DOHH2 (cell line): ENCODE measurements at regions not wholly inside any gene's neighbourhood (a gene's known extent, or its start where the extent isn't known, plus 50 kb on each side); places are given as distances from the start of the nearest gene placed in this dataset.

Source experiments
- H3F3A ChIP-seq: fragments of 200-600 bp; sonication (generic), shearing (Covaris generic); 2 replicates; pipeline ENCODE4 v1.6.0; 2016; ENCODE audit warnings: antibody characterized with exemption, mild to moderate bottlenecking; ENCODE audit not compliant: control insufficient read depth, insufficient read depth
- H3K27ac ChIP-seq: fragments of 200-600 bp; sonication (generic); 2 replicates; pipeline ENCODE4 v1.5.1; 2014; ENCODE audit warnings: low read depth, mild to moderate bottlenecking, low read length, moderate library complexity
- H3K27me3 ChIP-seq: fragments of 200-600 bp; sonication (generic); 2 replicates; pipeline ENCODE4 v1.6.1; 2014; ENCODE audit warnings: mild to moderate bottlenecking, low read length, mixed read lengths; ENCODE audit not compliant: control insufficient read depth
- H3K36me3 ChIP-seq: fragments of 200-600 bp; sonication (generic); 2 replicates; pipeline ENCODE4 v1.6.1; 2014; ENCODE audit warnings: mild to moderate bottlenecking, low read length, moderate library complexity, mixed read lengths; ENCODE audit not compliant: control insufficient read depth
- H3K4me1 ChIP-seq: fragments of 200-600 bp; sonication (generic); 2 replicates; pipeline ENCODE4 v1.6.1; 2014; ENCODE audit warnings: mild to moderate bottlenecking, low read length, mixed read lengths; ENCODE audit not compliant: control insufficient read depth
- H3K4me2 ChIP-seq: fragments of 200-600 bp; sonication (generic); 2 replicates; pipeline ENCODE4 v1.6.0; 2014; ENCODE audit warnings: mild to moderate bottlenecking, low read length, moderate library complexity
- H3K4me3 ChIP-seq: fragments of 200-600 bp; sonication (generic); 2 replicates; pipeline ENCODE4 v1.5.1; 2014; ENCODE audit warnings: mild to moderate bottlenecking, low read length, mixed read lengths
- H3K79me2 ChIP-seq: fragments of 200-600 bp; sonication (generic); 2 replicates; pipeline ENCODE4 v1.6.1; 2014; ENCODE audit warnings: mild to moderate bottlenecking, low read length, mixed read lengths; ENCODE audit not compliant: control insufficient read depth
- H3K9me2 ChIP-seq: fragments of 200-600 bp; sonication (generic); replicated peaks from 2 replicates; pipeline ENCODE4 v1.6.1; 2014; ENCODE audit warnings: mild to moderate bottlenecking, low read length, mixed read lengths; ENCODE audit not compliant: control insufficient read depth
- H3K9me3 ChIP-seq: fragments of 200-600 bp; sonication (generic); 2 replicates; pipeline ENCODE4 v1.6.1; 2014; ENCODE audit warnings: antibody characterized with exemption, low read length, mixed read lengths; ENCODE audit not compliant: control insufficient read depth, insufficient read depth
- H4K20me1 ChIP-seq: fragments of 200-600 bp; sonication (generic); 2 replicates; pipeline ENCODE4 v1.6.0; 2014; ENCODE audit warnings: low read depth, mild to moderate bottlenecking, antibody characterized with exemption, low read length, moderate library complexity; ENCODE audit not compliant: control insufficient read depth, insufficient read depth
- EZH2phosphoT487 ChIP-seq: fragments of 200-600 bp; sonication (generic); IDR thresholded peaks from 2 replicates; pipeline ENCODE4 v1.6.1; 2017; ENCODE audit warnings: borderline replicate concordance, mild to moderate bottlenecking, antibody characterized with exemption, low read length, moderate library complexity, mixed read lengths
- TF ChIP-seq, protein P1 (sequence below): fragments of 200-600 bp; sonication (generic); IDR thresholded peaks from one replicate; pipeline ENCODE4 v1.5.1; 2014; ENCODE audit warnings: antibody characterized with exemption, mild to moderate bottlenecking, low read depth, low read length; ENCODE audit not compliant: poor library complexity, severe bottlenecking

GRCh38 chr13:76116751-76117360 is 480.7 kb downstream of the LMO7 start:
- Histone ChIP-seq H3K79me2 (no peaks in the 10 kb centered on the region), H4K20me1 (no peaks in the 10 kb centered on the region), H3K9me3 (no peaks in the 10 kb centered on the region), H3K9me2 (no peaks in the 10 kb centered on the region), H3K4me2 (no peak overlapping the region), H3K27ac (no peak overlapping the region), H3K4me3 (no peak overlapping the region), H3F3A (no peaks in the 10 kb centered on the region), H3K27me3 (no peaks in the 10 kb centered on the region), H3K4me1 (no peaks in the 10 kb centered on the region), H3K36me3 (no peaks in the 10 kb centered on the region)
- TF ChIP-seq, protein P1, sequence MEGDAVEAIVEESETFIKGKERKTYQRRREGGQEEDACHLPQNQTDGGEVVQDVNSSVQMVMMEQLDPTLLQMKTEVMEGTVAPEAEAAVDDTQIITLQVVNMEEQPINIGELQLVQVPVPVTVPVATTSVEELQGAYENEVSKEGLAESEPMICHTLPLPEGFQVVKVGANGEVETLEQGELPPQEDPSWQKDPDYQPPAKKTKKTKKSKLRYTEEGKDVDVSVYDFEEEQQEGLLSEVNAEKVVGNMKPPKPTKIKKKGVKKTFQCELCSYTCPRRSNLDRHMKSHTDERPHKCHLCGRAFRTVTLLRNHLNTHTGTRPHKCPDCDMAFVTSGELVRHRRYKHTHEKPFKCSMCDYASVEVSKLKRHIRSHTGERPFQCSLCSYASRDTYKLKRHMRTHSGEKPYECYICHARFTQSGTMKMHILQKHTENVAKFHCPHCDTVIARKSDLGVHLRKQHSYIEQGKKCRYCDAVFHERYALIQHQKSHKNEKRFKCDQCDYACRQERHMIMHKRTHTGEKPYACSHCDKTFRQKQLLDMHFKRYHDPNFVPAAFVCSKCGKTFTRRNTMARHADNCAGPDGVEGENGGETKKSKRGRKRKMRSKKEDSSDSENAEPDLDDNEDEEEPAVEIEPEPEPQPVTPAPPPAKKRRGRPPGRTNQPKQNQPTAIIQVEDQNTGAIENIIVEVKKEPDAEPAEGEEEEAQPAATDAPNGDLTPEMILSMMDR, result no peak
- TF ChIP-seq EZH2phosphoT487, result no peak

- Histone ChIP-seq H3K9me3 (no peaks in the 10 kb centered on the region), H3K9me2 (no peaks in the 10 kb centered on the region), H3K27ac (no peak overlapping the region), H4K20me1 (no peaks in the 10 kb centered on the region), H3F3A (no peaks in the 10 kb centered on the region), H3K4me1 (no peaks in the 10 kb centered on the region), H3K27me3 (no peaks in the 10 kb centered on the region), H3K36me3 (no peaks in the 10 kb centered on the region), H3K79me2 (no peaks in the 10 kb centered on the region), H3K4me2 (no peak overlapping the region), H3K4me3 (no peak overlapping the region)
- TF ChIP-seq EZH2phosphoT487, result no peak
- TF ChIP-seq, protein P1, result no peak
Measured at GRCh38 chr13:76106763-76107162, 470.6 kb downstream of the LMO7 start.

DNA sequence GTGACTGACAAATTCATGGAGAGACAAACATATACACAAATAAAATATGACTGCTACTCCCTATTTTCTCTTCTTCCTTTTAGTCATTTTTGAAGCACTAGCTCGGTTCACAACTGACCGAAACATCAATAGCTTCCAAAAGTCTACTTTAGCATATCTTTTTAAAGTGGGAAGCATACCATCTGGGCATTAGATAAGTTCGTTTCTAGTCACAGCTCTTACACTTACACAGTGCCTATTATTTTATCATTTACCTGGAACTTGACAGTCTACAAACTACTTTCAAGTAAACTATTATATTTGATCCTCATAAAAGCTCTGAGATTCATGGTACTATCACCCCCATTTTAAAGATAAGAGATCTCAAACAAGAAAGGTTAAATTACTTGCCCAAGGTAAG is 458.5 kb downstream of the LMO7 start:
- H3K27me3 ChIP-seq, result no peaks in the 10 kb centered on the region
- TF ChIP-seq, protein P1, result no peak
- no peak for TF ChIP-seq EZH2phosphoT487
- H3K4me2 ChIP-seq, result no peak overlapping the region
- H3K9me3 ChIP-seq, result no peaks in the 10 kb centered on the region
- no peaks in the 10 kb centered on the region for H3F3A ChIP-seq
- no peaks in the 10 kb centered on the region for H3K79me2 ChIP-seq
- H4K20me1 ChIP-seq, result no peaks in the 10 kb centered on the region
- no peaks in the 10 kb centered on the region for H3K36me3 ChIP-seq
- H3K4me3 ChIP-seq, result no peak overlapping the region
- no peaks in the 10 kb centered on the region for H3K4me1 ChIP-seq
- no peak overlapping the region for H3K27ac ChIP-seq
- no peaks in the 10 kb centered on the region for H3K9me2 ChIP-seq
